ENCODE measurements at regions not wholly inside any gene's neighbourhood (a gene's known extent, or its start where the extent isn't known, plus 50 kb on each side); places are given as distances from the start of the nearest gene placed in this dataset.

DNA sequence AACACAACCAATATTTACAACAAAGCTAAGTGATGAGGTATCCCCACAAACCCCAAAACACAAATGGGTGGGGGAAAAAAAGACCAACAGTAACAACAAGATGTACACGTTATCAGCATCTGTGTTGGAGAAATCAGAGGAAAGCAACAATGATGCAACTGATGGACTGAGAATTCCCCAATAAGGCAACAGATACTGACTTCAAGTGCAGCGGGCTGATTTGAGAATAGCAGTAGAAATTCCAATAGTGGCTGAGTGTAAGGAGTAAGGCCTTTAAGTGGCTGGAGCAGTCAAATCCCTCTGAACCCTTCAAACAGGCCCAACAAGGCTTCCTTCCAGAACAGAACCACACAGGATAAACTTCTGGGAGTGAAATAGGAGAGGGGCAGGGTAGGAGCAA is 97.6 kb downstream of the TM2D1 start:
- ATAC-seq (peak; percentile 30 to 55), DNase-seq (no peak)
- intact Hi-C loops (cut with DNase I): no loop called here

- ATAC-seq (peak; percentile 77 to 82), DNase-seq (peak; percentile 40)
- intact Hi-C loops (cut with DNase I): no loop called here
These were observed 98.1 kb downstream of the TM2D1 start for GRCh38 chr1:61626816-61627215.

GRCh38 chr1:61623852-61624251 is 101.1 kb downstream of the TM2D1 start:
- intact Hi-C loops (cut with DNase I): no loop called here
- ATAC-seq: no peak

DNA sequence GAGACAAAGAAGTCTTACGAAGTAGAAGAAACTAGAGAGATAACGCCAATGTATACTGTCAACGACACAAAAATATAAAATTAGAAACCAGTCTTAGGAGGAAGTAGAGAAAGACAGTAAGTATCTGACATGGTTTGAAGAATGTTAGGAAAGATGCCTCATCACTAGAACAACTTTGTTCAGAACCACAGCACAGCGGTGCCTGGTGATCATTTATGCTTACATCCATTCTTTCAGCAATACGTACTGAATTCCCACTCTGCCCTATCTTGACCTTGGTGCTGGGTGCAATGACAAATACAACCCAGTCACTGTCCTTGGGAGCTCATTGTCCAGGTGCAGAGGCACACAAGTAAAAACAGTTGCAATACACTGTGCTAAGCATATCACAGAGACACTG is 104.4 kb downstream of the TM2D1 start:
- DNase-seq (no peak), ATAC-seq (no peak)
- intact Hi-C loops (cut with DNase I): no loop called here

More at GRCh38 chr1:61623852-61624251, 101.1 kb downstream of the TM2D1 start:
- DNase-seq: no peak

- DNase-seq (no peak), ATAC-seq (no peak)
- intact Hi-C loops (cut with DNase I): no loop called here
These were observed 106.2 kb downstream of the TM2D1 start for GRCh38 chr1:61618755-61619154.

DNA sequence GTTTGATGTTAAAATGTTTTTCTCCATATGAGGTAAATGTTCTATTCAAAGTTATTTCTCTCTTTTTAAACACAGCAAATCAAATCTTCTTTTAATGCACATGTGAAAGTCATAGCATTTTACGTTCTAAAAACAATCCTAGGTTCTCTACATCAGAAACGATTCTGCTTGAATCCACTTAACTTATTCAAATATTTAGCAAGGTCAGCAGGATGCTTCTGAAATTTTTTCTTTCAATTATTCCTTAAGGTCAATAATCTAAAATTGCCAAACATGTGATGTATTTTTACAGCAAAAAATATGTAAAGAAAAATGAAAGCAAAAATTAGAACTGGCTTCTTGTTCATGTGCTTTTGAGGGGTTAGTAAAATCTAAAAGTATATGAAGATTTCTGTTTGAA is 106.7 kb downstream of the TM2D1 start:
- DNase-seq (no peak), ATAC-seq (no peak)
- intact Hi-C loops (cut with DNase I): no loop called here

DNA sequence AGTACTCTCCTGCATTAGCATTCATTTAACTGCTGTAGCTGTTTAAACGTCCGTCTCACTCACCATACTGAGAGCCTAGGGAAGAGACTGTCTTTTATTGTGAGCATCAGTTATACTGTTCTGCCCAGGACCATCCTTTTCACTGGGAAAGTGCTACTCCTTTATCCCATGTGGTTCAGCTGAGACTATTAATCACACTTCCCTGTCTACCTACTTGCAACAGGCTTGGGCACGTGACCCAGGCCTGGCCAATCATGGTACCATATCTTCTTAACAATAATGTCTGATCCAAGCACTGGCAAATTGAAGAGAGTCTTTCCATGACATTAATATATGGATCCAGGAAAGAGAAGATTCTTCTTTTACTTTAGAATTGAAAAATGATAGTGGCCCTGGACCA is 108.1 kb downstream of the TM2D1 start:
- intact Hi-C loops (cut with DNase I): no loop called here
- ATAC-seq (no peak), DNase-seq (no peak)

- no peak for ATAC-seq
- intact Hi-C loops (cut with DNase I): no loop called here
- no peak for DNase-seq
These were observed 112.3 kb downstream of the TM2D1 start for GRCh38 chr1:61612602-61613001.

- DNase-seq (no peak), ATAC-seq (no peak)
- intact Hi-C loops (cut with DNase I): no loop called here
These were observed 115.9 kb downstream of the TM2D1 start for GRCh38 chr1:61609040-61609439.

- DNase-seq: no peak
- no peak for ATAC-seq
- intact Hi-C loops (cut with DNase I): no loop called here
These were observed 117.5 kb downstream of the TM2D1 start for GRCh38 chr1:61607448-61607847.

DNA sequence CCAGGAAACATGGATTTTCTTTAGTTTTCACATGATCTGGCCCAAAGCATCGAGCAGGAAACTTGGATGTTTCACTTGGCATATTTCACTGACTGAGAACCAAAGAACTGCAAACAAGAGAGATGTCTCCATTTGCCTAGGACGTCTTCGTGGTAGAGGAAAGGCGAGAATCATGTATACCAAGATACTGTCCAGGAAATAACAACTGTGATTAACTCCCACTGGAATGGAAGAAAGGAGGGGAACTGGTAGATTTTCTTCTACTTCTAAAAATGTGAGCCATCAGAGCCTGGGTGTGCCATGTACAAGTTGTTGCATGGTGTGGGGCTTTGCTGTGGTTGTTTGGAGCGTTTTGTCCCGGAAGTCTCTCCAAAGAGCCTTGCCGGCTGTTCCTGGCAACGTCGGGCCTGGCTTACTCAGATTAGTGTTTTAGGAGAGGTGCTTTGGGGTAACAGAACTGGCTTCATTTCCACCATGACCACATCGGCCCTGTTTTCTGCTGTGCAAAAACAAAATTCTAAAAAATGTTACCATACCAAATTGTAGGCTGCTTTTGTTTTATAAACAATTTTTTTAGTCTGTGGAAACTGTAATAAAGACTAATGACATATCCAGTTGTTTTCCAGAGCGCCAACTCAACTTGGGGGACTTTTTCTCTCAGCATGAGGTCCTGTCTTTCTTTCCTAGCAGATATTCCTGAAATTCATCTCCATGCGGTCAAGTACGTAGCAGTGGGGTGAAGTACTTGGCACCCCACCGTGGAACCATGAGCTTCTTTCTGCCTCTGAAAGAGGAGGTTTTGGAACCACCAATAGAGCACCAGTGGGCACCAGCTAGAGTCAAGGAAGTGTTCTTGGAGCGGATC is 118.3 kb downstream of the TM2D1 start:
- peak; percentile 87 for DNase-seq
- ATAC-seq: peak; percentile 88 to 92
- intact Hi-C loops (cut with DNase I): no loop called here

- intact Hi-C loops (cut with DNase I): no loop called here
- DNase-seq (no peak), ATAC-seq (no peak)
These were observed 119.2 kb downstream of the TM2D1 start for GRCh38 chr1:61605607-61606321.

DNA sequence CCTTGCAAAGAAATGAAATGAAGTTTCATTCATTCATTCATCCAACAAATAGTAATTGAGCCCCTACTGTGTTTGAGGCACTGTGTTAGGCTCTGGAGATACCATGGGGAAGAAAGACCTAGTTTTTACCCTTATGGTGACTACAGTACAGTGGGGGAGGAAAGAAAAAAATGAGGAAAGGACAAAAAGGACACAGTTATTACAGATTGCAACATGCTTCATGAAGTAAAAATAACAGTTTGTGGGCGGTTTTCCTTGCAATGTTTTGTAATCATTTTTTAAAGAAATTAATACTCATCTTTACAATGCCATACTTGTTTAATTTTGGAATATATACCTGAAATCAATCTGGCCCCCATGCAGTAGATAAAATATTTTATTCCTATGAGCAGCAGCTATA is 120.3 kb downstream of the TM2D1 start:
- DNase-seq: no peak
- intact Hi-C loops (cut with DNase I): no loop called here
- ATAC-seq: no peak

GRCh38 chr1:61604261-61604660 is 120.7 kb downstream of the TM2D1 start:
- ATAC-seq (no peak), DNase-seq (no peak)
- intact Hi-C loops (cut with DNase I): no loop called here

DNA sequence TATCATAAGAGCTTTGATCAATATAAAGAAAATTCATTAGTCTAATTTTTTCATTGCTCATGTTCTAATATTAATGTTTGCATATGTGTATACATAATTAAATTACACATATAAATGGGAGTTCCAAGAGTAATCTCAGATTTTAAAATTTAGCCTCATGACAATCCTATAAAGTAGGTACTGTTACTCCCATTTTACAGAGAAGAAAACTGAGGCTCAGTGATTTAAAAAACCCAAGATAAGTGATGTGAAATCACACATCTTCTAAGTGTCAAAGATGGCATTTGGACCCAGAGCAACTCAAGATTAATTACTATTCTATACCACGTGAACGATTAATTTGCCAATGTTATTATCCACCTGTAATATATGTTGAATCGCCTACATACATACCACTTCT is 122.3 kb downstream of the TM2D1 start:
- ATAC-seq: no peak
- DNase-seq: no peak
- intact Hi-C loops (cut with DNase I): no loop called here

DNA sequence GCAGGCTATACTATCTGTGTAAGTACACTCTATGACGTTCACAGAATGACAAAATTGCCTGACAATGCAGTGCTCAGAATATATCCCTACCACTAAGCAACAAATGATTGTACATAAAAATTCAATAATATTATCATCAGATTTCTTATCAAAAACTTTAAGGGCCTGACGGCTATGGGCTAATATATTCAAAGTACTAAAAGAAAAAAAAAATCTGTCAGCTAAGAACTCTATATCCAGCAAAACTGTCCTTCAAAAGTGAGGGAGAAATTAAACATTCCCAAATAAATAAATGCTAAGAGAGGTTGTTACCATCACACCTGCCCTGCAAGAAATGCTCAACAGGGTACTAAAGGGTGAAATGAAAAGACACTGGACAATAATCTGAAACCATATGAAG is 127.3 kb downstream of the TM2D1 start:
- intact Hi-C loops (cut with DNase I): no loop called here
- DNase-seq: no peak
- no peak for ATAC-seq

DNA sequence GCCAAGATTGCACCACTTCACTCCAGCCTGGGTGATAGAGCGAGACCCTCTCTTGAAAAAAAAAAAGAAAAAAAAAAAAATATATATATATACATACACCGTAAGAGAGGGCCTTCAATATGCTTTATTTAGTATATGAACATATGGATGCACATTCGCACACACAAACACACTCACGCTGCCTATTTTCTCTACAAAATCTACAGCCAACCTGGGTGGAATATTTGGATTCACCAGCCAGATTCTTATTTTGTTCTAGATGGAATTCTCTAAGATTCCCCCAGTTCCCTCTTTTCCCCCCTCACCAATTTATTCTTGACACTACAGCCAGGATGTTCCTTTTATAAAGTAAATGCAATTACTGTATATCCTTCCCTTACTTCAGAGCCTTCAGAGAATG is 131.6 kb downstream of the TM2D1 start:
- ATAC-seq: no peak
- DNase-seq: no peak
- intact Hi-C loops (cut with DNase I): no loop called here

DNA sequence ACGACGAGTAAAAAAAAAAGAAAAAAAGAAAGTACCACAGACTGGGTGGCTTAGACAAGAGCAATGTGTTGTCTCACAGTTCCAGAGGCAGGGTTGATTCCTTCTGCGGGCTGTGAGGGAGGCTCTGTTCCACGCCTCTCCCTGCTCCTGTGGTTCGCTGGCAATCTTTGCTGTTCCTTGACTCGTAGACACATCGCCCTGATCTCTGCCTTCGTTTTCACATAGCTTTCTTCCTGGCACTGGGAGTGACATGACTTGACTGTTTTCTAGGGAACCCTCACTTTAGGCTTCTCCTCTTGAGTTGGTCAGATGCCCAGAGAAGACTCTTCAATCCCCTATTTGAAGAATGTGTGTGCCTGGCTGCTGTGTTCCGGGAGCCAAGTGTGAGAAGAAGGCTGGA is 133.6 kb downstream of the TM2D1 start:
- ATAC-seq (peak; percentile 75 to 76), DNase-seq (peak; percentile 34)
- intact Hi-C loops (cut with DNase I): no loop called here

DNA sequence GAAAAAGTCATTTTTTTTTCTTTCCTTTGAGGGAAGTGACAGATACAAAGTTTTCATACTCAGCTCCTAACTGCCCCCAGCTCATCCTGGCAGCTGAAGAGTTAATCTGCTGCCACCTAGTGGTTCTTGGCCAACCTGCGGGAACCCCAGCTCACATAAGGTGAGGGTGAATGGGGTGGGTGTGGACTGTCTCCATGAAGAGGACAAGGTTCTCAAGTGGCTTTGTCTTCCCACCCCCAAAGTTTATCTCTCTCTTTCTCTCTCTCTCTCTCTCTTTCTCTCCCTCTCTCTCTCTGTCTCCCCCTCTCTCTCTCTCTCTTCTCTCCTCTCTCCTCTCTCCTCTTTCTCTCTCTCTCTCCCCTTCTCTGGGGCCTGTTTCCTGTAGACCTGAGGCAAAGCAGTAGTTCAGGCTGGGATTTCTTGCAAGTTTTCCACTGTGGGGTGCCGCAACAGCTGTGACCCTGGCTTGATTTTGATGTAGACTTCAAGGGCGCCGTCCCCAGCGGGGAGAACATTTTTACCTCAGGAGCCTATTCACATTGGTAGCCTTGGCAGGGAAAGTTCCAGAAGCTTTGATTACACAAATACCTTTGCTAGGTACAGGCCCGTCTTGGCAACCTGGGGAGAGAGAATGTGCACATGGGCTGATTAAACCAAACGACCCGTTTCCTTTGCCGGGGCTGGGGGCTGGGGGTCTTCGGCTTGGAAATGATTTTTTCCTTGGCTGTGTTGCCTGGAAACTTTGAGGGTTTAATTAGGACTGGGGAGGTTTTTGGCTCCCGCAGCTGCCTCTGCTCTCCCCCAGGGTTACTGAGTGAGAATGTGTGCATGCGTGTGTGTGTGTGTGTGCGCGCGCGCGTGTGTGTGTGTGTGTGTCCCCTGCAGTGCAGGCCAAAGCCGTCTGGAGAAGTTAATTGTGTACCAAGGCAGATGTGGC is 135.9 kb downstream of the TM2D1 start:
- peak; percentile 45 to 74 for ATAC-seq
- intact Hi-C loops (cut with DNase I): no loop called here
- DNase-seq: peak; percentile 52

DNA sequence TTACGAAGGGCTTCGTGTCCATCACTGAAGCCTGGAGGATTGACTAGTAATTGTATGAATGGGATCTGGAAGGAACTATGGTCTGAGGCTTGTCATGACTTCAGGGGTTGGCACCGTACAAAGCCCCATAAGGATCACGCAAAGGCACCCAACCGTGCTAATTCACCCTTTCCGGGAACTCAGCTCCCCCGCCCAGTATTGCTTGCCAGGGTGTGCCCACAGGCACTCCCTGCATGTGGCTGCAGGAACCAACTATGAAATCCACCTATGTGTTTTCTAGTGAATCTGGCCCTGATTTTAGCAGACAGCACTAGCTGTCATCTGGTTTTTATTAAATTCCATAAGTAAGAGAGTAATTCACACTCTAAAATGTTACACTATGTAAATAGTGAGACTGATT is 139.2 kb downstream of the TM2D1 start:
- intact Hi-C loops (cut with DNase I): no loop called here
- ATAC-seq (no peak), DNase-seq (no peak)
